GM23338 (cell line): ENCODE measurements at regions not wholly inside any gene's neighbourhood (a gene's known extent, or its start where the extent isn't known, plus 50 kb on each side); places are given as distances from the start of the nearest gene placed in this dataset.

Experiments
- ATAC-seq: fragments of 200-7000 bp; cut with Tn5 transposase; 3 replicates; pipeline ENCODE4 v1.9.1; 2020
- DNase-seq: peaks from one replicate; pipeline ENCODE4 v3.0.0-alpha.2; 2015; ENCODE audit warnings: low spot score
- H2AFZ ChIP-seq: fragments of 200-600 bp; sonication (generic); 2 replicates; pipeline ENCODE4 v1.8.0; 2016; ENCODE audit warnings: antibody characterized with exemption, mild to moderate bottlenecking, moderate library complexity
- H3F3A ChIP-seq: fragments of 200-600 bp; sonication (generic); replicated peaks from 2 replicates; pipeline ENCODE4 v1.8.0; 2017; ENCODE audit warnings: antibody characterized with exemption, mixed run types, low read depth
- H3K27ac ChIP-seq: fragments of 200-600 bp; sonication (generic); 2 replicates; pipeline ENCODE4 v1.6.1; 2016; ENCODE audit warnings: low read depth
- H3K27me3 ChIP-seq: fragments of 200-600 bp; sonication (generic); 2 replicates; pipeline ENCODE4 v1.8.0; 2016; ENCODE audit warnings: mild to moderate bottlenecking, mixed run types, moderate library complexity; ENCODE audit not compliant: insufficient read depth
- H3K36me3 ChIP-seq: fragments of 200-600 bp; sonication (generic); 2 replicates; pipeline ENCODE4 v1.8.0; 2016; ENCODE audit warnings: mild to moderate bottlenecking; ENCODE audit not compliant: insufficient read depth
- H3K4me1 ChIP-seq: fragments of 200-600 bp; sonication (generic); 2 replicates; pipeline ENCODE4 v1.8.0; 2016; ENCODE audit warnings: mild to moderate bottlenecking, moderate library complexity; ENCODE audit not compliant: insufficient read depth
- H3K4me2 ChIP-seq: fragments of 200-600 bp; sonication (generic); 2 replicates; pipeline ENCODE4 v1.7.1; 2017; ENCODE audit warnings: mixed run types
- H3K4me3 ChIP-seq: fragments of 200-600 bp; sonication (generic); 2 replicates; pipeline ENCODE4 v1.6.1; 2016; ENCODE audit warnings: mixed run types
- H3K79me2 ChIP-seq: fragments of 200-600 bp; sonication (generic); replicated peaks from 2 replicates; pipeline ENCODE4 v1.8.0; 2017; ENCODE audit warnings: mild to moderate bottlenecking; ENCODE audit not compliant: insufficient read depth
- H3K9me2 ChIP-seq: fragments of 200-600 bp; sonication (generic); 2 replicates; pipeline ENCODE4 v1.8.0; 2017; ENCODE audit not compliant: insufficient read depth
- H4K20me1 ChIP-seq: fragments of 200-600 bp; sonication (generic); replicated peaks from 2 replicates; pipeline ENCODE4 v1.8.0; 2017; ENCODE audit warnings: mild to moderate bottlenecking; ENCODE audit not compliant: insufficient read depth
- H3K27ac Mint-ChIP-seq: 2 replicates; pipeline ENCODE4 v1.8.0; 2020; ENCODE audit warnings: inconsistent platforms, mild to moderate bottlenecking, moderate library complexity, mixed read lengths
- H3K27me3 Mint-ChIP-seq: 3 replicates; pipeline ENCODE4 v1.8.0; 2022; ENCODE audit warnings: low read depth, mild to moderate bottlenecking, moderate library complexity, mixed read lengths, inconsistent platforms; ENCODE audit not compliant: insufficient read depth, poor library complexity
- H3K36me3 Mint-ChIP-seq: 3 replicates; pipeline ENCODE4 v1.8.0; 2021; ENCODE audit warnings: low read depth, mild to moderate bottlenecking, inconsistent platforms, moderate library complexity, mixed read lengths
- H3K4me1 Mint-ChIP-seq: 3 replicates; pipeline ENCODE4 v1.8.0; 2020; ENCODE audit warnings: mild to moderate bottlenecking, inconsistent platforms, mixed read lengths
- H3K4me3 Mint-ChIP-seq: 3 replicates; pipeline ENCODE4 v1.8.0; 2021; ENCODE audit warnings: moderate library complexity, mild to moderate bottlenecking, inconsistent platforms, mixed read lengths
- H3K9me3 Mint-ChIP-seq: 3 replicates; pipeline ENCODE4 v1.8.0; 2020; ENCODE audit warnings: moderate library complexity, mild to moderate bottlenecking, inconsistent platforms, mixed read lengths
- CTCF ChIP-seq, 2 experiments: fragments of 200-600 bp in 1 of 2; sonication (generic) in 1 of 2; conservative IDR thresholded peaks; 2 replicates each; pipeline versions ENCODE4 v1.5.1 to v1.6.1; 2016 to 2017; ENCODE audit warnings: antibody characterized with exemption in 2 of 2, low read depth in 2 of 2, mild to moderate bottlenecking in 2 of 2, moderate library complexity in 1 of 2
- ETS1 ChIP-seq: IDR thresholded peaks from 2 replicates; pipeline ENCODE4 v1.6.1; 2016; ENCODE audit warnings: antibody characterized with exemption
- REST ChIP-seq: IDR thresholded peaks from one replicate; pipeline ENCODE4 v1.6.1; 2018; ENCODE audit warnings: antibody characterized with exemption; ENCODE audit not compliant: unreplicated experiment
- ZNF462 ChIP-seq: fragments of 250-450 bp; sonication (Bioruptor Pico); IDR thresholded peaks from 2 replicates; pipeline ENCODE4 v1.5.0; 2020; ENCODE audit warnings: mild to moderate bottlenecking, moderate library complexity

- H3K27me3 ChIP-seq, result no peaks in the 10 kb centered on the region
- no peaks in the 10 kb centered on the region for H3K36me3 ChIP-seq
- H4K20me1 ChIP-seq, result no peaks in the 10 kb centered on the region
- H3K27ac ChIP-seq, result peak overlapping the region; percentile 24; the same call in 1 of the 2 replicates
- Mint-ChIP-seq H3K27me3 (peaks cover 7% of the 10 kb centered on the region), H3K27ac (peak overlapping the region; percentile 83), H3K4me3 (no peak overlapping the region), H3K4me1 (peaks cover 80% of the 10 kb centered on the region), H3K36me3 (no peaks in the 10 kb centered on the region), H3K9me3 (no peaks in the 10 kb centered on the region)
- TF ChIP-seq CTCF (conservative IDR thresholded peaks at IDR 0.05; ENCODE audit: low read depth in 2 of 2), result no peak
- TF ChIP-seq ZNF462 (CRISPR knock-in tag), result peak; percentile 81
- TF ChIP-seq ETS1, result no peak
- TF ChIP-seq REST, result no peak
- H3F3A ChIP-seq, result no peaks in the 10 kb centered on the region
- H2AFZ ChIP-seq, result no peak overlapping the region
- peaks cover 95% of the 10 kb centered on the region for H3K4me1 ChIP-seq
- H3K79me2 ChIP-seq, result no peaks in the 10 kb centered on the region
- ATAC-seq (peak; percentile 94), DNase-seq (peak; percentile 68)
- no peak overlapping the region for H3K4me3 ChIP-seq
- no peaks in the 10 kb centered on the region for H3K9me2 ChIP-seq
- peak overlapping the region; percentile 35 for H3K4me2 ChIP-seq
Observed at GRCh38 chr6:98634569-98634968, 199.8 kb upstream of the POU3F2 start.
